Umbilical cord (tissue), 1 donor: ENCODE measurements at regions not wholly inside any gene's neighbourhood (a gene's known extent, or its start where the extent isn't known, plus 50 kb on each side); places are given as distances from the start of the nearest gene placed in this dataset.
A peak's percentile ranks its signal among the peaks of the same experiment; 100 is the strongest.

Source experiments
- DNase-seq: peaks from one replicate; pipeline ENCODE4 v3.0.0-alpha.2; 2015; ENCODE audit warnings: low spot score

DNA sequence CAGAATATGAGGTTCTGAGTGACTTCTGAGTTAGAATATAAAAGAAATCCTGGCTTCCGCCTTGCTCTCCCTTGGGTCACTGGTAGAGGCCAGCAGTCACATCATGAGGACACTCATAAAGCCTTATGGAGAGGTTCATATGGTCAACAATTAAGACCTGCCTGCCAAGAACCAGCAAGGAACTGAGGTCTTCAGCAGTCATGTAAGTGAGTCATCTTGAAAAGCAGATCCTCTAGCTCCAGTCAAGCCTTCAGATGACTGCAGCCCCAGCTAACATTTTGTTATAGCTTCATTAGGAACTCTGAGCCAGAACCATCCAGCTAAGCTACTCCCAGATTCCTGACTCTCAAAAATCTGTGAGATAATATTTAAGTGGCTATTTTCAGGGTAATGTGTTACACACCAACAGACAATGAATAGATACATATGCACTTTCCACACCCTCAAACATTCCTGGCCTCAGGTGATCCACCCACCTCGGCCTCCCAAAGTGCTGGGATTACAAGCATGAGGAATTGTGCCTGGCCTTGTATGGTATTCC, 447.2 kb downstream of the SHQ1 start:
- DNase-seq, result no peak

DNA sequence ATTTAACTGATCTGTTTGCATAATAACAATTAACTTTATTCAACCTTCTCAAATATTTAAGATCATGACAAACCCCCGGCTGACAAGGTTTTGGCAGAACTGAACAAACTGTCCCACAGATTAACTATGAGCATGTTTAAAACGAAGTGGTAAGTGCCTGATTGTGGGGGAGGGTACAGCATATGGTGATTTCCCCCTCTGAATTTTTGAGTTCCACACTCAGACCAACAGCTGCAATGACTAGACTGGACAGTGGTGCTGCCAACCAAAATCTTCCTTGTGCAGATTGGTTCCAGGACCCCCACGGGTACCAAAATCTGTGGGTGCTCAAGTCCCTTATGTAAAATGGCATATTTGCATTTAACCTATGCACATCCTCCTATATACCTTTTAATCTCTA, 449.5 kb downstream of the SHQ1 start:
- DNase-seq, result no peak

DNA sequence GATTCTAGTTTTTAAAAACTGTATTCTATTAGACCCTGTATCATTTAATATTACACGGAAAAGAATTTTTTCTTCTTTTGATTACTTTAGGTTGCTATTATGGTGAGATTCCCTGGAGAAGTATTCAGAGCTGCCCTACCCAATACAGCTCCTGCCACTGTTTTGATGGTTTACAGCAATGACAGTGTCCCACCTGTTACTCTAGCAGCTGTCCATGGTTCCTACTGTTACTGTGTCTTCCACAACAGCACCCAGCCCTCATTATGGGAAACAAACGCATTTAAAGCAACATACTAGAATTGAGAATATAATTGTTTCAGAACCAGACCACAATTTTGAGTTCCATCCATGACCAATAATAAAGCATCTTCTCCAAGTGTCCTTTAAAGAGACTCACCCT, 450.7 kb downstream of the SHQ1 start:
- DNase-seq, result no peak

DNA sequence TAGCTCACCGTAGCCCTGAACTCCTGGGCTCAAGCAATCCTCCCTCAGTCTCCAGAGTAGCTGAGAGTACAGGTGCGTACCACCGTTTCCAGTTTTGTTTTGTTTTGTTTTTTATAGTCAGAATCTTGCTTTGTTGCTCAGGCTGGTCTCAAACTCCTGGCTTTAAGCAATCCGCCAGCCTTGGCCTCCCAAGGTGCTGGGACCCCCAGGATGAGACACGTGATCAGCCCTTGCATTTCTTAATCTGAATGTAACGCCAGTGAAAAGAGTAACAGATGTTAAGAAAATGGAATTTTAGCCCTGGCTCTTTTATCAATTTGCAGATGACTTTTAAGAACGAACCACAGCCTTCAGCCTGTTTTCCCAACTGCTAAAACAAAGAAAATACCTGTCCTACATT, 451.3 kb downstream of the SHQ1 start:
- no peak for DNase-seq

GRCh38 chr3:72395776-72396311, 452.4 kb downstream of the SHQ1 start:
- no peak for DNase-seq

DNA sequence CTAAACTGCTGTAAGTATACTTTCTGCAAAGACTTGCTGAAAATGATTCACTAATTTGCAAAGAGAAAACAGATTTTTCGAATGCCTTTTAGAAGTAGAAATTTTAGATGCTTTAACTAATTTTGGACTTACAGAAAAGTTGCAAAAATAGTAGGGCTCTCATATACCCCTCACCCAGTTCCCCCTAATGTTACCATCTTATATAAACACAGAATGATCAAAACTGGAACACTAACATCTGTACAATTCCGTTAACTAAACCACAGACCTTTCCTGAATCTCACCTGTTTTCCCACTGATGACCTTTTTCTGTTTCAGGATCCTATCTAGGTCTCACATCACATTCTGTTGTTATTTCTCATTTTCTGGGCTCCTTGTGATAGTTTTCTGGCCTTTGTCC, 454.8 kb downstream of the SHQ1 start:
- no peak for DNase-seq

GRCh38 chr3:72391659-72392058, 456.6 kb downstream of the SHQ1 start:
- peak; percentile 37 for DNase-seq

DNA sequence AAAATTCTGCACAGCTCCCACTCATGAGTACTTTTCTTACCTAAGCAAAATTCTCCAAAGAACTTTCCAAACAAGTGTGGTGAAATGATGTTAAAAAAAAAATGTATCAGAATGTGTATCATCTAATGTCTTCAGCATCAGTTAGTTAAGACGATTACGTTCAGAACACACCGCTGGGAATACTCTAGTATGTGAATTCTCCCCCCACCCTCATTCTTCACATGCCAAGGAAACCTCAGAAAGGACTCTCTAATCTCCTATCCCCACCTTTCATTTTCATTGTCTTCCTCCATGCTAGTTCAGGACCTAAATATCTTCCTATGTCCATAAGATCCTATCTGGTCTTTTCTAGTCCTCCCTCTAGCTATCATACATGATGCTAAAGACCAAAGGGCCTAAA, 457.4 kb downstream of the SHQ1 start:
- DNase-seq, result no peak

DNA sequence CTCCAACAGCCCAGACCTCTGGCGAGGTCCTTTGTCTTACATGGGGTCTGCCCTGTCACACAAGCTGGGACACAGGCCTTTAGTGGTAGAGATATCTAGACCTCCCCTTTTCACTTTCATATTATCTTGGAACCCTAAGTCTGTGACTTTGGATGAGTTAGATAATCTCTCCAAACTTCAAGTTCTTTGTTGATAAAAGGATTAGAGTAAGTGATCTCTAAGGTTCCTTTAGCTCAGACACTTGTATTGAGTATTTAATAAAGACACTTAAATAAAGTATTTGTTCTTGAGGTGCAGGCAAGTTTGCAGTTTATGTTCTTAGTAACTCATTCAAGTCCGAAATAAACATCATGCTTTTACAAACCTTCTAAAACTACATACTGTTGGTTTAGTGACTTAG, 459.6 kb downstream of the SHQ1 start:
- DNase-seq, result no peak

DNA sequence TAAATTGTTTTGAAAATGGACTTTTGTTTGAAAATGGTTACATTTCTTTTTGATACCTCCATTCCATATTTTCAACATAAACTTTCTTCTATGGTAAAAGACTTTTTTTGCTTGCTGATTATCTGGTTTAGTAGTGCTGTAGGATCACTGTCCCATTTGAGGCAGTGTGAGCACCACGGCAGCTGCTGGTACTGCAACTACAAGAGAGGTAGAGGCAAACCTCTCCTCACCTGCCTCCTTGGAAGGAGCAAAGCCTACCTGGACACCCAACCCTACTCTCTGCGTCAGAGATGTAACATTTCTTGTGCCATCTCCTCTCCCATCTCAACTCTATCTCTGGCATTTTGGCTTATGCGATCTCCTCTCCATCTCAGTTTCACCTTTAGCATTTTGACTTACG, 460.1 kb downstream of the SHQ1 start:
- no peak for DNase-seq

DNA sequence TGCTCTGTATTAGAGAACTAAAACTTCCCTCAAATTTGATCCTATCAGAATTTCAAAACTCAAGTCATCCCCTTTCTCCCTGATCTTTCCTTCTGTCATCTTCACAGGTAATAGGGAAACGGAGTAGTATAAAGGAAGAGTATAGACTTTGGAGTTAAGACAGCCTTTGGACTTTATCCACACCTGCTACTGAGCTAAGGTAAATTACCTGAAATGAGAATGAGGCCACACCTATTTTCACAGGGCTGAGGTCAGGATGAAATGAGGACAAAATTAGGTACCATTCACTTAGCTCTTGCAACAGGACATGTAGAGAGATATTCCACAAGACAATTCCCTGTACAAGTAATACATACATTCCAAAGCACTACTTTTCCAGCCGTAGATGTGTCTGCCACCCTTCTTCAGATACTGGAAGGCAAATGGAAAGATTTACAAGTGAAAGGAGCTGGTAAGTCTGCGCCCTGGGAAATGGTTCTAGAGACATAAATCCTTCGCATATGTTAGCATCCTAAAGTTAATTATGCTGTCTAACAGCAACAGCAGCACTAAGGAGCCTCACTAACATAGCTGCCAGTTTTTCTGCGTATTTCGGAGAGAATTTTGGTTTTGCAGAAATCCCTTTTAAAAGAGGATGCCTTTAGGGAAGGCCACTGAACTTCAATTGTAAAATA, 461.8 kb downstream of the SHQ1 start:
- DNase-seq, result no peak

DNA sequence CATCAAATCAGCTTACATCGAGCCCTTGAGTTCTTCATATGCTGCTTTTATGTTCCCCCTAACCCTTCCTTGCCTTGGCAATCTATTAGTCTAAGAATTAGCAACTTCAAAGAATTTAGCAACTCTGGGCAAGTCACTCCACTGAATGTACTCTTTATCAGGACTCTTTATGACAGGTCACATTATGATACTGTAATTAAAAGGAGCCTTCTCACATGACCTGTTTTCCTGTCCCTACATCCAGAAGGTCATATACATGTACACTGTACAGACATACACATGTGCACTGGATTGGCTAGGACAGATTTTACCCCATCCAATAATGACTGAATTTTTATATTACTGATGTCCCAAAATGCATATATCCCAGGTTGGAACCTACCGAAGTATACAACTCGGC, 463.1 kb downstream of the SHQ1 start:
- no peak for DNase-seq

- no peak for DNase-seq
These were observed 463.6 kb downstream of the SHQ1 start for GRCh38 chr3:72384602-72385001.

GRCh38 chr3:72383883-72384282, 464.4 kb downstream of the SHQ1 start:
- DNase-seq, result no peak

DNA sequence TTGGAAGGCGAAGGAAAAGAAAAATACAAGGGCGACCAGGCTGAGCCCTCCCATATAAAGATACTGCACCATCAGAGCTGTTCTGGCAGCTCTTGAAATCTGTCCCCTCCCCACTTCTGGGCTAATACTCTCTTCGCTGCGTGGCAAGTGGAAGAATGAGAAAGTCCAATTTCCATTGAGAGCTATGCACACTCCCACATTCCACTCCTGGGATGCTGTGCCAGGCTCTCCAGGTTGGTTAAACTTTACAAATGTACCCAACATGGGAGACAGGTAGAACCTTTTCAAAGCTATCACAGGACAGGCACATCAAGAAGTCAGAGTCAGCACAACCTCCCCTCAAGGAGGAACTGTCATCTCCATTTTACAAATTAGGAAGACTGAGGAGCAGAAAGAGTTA, 465.0 kb downstream of the SHQ1 start:
- DNase-seq, result no peak

- DNase-seq, result no peak
These were observed 465.8 kb downstream of the SHQ1 start for GRCh38 chr3:72382460-72382859.

- DNase-seq, result no peak
These were observed 466.7 kb downstream of the SHQ1 start for GRCh38 chr3:72381584-72381983.

DNA sequence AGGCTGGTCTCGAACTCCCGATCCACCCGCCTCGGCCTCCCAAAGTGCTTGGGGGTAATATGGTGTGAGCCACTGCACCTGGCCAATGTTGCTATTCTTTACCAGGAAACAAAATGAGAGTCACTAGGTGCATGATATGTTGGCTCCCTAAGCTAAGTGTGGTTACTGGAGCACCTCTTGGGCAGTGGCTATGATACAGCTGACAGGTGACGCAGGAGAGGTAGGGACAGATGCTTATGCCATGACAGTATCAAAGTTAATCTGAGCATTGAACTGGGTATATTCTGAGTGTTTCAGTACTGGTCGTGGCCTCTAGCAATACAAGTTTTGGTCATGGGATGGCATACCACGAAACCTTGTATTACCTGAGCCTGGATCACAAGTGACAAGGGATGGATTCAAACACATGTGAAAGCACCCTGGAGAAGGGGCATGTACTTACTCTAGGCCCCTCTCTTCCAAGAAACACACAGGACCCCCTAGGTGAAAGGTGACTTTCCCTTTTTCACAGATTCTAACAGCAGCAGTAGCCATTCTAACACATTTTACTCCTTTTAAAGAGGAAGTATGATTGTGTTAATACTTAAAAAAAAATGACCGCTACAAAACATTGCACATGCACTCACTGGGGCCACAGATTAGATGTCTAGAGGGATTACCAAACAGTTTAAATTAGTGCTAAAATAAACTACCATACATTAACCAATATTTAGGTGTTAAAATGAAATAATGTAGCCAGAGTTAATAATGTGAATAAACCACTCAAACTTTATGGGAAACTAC, 467.3 kb downstream of the SHQ1 start:
- no peak for DNase-seq

- peak; percentile 18 for DNase-seq
These were observed 468.1 kb downstream of the SHQ1 start for GRCh38 chr3:72380193-72380592.

- DNase-seq, result no peak
These were observed 468.6 kb downstream of the SHQ1 start for GRCh38 chr3:72379500-72380187.

DNA sequence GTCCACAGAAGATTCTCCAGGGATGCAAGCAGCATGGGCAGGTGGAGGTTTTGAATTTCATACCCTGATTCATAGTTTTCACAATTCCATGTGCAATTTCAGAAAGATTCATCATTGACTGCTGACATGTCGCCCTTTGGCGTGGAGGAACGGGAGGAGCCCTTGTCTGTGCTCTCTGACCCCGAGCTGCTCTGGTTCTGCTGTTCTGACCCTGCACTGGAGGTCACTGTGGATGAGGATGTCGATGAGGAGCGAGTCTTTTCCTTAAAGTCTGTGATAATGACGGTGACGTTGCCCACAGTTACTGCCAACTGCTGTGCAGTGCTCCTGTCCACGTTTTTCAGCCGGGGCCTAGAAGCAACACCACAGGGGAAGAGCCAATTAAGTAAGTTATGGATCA, 470.0 kb downstream of the SHQ1 start:
- no peak for DNase-seq

DNA sequence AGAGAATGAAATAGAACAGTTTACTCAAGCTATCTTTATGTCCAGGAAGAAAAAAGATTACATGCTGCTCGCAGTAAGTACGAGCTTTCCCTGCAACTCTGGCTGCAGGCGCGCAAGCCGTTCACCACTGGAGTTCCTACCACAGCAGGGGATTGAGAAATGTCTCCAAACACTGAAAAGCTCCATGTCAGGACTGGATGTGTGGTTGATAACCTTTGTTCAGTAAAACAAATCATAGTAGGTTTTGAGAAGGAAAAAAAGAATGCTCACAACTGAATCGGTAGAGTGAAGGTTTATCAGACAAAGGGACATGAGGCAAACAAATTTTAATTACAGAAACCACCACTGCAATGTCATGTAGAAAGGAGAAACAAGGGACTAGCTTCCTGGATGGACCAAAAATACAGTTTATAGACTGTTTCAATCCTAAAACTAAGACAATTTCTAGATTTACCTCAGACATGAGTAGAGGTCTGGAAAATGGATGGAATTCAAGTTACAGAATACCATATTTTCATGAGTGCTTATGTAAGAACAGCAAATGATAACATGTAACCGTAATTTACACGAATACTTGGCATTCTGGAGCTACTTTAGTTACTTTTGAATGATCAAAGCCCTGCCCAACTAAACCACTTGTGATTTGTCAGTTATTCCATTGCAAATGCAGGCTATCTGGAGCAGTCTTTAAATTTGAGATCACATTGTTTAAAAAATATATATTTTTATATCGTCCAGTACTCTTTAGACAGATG, 471.1 kb downstream of the SHQ1 start:
- DNase-seq, result peak; percentile 83
